HL-60 (cell line): ENCODE measurements at regions not wholly inside any gene's neighbourhood (a gene's known extent, or its start where the extent isn't known, plus 50 kb on each side); places are given as distances from the start of the nearest gene placed in this dataset.

Experiments
- GABPA ChIP-seq: IDR thresholded peaks from 2 replicates; pipeline ENCODE4 v1.6.1; 2012; ENCODE audit warnings: low read depth
- POLR2AphosphoS5 ChIP-seq: IDR thresholded peaks from 2 replicates; pipeline ENCODE4 v1.6.1; 2012; ENCODE audit warnings: low read depth
- SPI1 ChIP-seq: IDR thresholded peaks from 2 replicates; pipeline ENCODE4 v1.6.1; 2012; ENCODE audit warnings: low read depth, mild to moderate bottlenecking, borderline replicate concordance
- TF ChIP-seq, protein P1 (sequence below): IDR thresholded peaks from one replicate; pipeline ENCODE4 v1.5.1; 2011; ENCODE audit warnings: low read length, control low read depth, inconsistent platforms; ENCODE audit not compliant: insufficient read depth
- TF ChIP-seq, protein P2 (sequence below): IDR thresholded peaks from 2 replicates; pipeline ENCODE4 v1.6.1; 2012; ENCODE audit warnings: low read depth; ENCODE audit not compliant: insufficient replicate concordance

DNA sequence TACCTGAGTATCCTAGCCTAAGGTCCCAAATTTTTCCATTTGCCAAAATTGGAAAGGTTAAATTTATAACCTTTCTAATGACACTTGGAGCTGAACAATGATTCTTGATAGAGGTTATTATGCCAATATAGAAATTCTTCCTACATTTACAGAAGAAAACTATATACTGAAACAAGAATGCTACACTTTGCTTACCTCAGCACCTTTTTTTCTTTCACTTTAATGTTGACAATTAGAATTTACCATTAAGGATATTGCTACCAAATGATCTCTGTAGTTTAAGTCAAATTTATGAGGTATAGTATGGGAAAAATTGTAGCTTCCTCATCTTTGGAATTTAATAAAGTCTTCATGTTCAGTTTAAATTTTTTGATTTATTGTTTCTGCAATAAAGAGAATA, 577.0 kb downstream of the NR4A2 start:
- TF ChIP-seq, protein P1, sequence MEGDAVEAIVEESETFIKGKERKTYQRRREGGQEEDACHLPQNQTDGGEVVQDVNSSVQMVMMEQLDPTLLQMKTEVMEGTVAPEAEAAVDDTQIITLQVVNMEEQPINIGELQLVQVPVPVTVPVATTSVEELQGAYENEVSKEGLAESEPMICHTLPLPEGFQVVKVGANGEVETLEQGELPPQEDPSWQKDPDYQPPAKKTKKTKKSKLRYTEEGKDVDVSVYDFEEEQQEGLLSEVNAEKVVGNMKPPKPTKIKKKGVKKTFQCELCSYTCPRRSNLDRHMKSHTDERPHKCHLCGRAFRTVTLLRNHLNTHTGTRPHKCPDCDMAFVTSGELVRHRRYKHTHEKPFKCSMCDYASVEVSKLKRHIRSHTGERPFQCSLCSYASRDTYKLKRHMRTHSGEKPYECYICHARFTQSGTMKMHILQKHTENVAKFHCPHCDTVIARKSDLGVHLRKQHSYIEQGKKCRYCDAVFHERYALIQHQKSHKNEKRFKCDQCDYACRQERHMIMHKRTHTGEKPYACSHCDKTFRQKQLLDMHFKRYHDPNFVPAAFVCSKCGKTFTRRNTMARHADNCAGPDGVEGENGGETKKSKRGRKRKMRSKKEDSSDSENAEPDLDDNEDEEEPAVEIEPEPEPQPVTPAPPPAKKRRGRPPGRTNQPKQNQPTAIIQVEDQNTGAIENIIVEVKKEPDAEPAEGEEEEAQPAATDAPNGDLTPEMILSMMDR = no peak
- no peak for TF ChIP-seq GABPA
- TF ChIP-seq POLR2AphosphoS5 = no peak
- TF ChIP-seq, protein P2, sequence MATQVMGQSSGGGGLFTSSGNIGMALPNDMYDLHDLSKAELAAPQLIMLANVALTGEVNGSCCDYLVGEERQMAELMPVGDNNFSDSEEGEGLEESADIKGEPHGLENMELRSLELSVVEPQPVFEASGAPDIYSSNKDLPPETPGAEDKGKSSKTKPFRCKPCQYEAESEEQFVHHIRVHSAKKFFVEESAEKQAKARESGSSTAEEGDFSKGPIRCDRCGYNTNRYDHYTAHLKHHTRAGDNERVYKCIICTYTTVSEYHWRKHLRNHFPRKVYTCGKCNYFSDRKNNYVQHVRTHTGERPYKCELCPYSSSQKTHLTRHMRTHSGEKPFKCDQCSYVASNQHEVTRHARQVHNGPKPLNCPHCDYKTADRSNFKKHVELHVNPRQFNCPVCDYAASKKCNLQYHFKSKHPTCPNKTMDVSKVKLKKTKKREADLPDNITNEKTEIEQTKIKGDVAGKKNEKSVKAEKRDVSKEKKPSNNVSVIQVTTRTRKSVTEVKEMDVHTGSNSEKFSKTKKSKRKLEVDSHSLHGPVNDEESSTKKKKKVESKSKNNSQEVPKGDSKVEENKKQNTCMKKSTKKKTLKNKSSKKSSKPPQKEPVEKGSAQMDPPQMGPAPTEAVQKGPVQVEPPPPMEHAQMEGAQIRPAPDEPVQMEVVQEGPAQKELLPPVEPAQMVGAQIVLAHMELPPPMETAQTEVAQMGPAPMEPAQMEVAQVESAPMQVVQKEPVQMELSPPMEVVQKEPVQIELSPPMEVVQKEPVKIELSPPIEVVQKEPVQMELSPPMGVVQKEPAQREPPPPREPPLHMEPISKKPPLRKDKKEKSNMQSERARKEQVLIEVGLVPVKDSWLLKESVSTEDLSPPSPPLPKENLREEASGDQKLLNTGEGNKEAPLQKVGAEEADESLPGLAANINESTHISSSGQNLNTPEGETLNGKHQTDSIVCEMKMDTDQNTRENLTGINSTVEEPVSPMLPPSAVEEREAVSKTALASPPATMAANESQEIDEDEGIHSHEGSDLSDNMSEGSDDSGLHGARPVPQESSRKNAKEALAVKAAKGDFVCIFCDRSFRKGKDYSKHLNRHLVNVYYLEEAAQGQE = no peak
- TF ChIP-seq SPI1 = no peak
